ENCODE measurements at regions not wholly inside any gene's neighbourhood (a gene's known extent, or its start where the extent isn't known, plus 50 kb on each side); places are given as distances from the start of the nearest gene placed in this dataset.

GRCh38 chr19:27777242-27777641, 1435.7 kb downstream of the UQCRFS1 start:
- TF ChIP-seq CTCF (IDR thresholded peaks at IDR 0.05) (no peak), POLR2A (IDR thresholded peaks at IDR 0.05) (no peak)
- no peaks in the 10 kb centered on the region for H3K9me3 ChIP-seq
- H3K27ac ChIP-seq = no peak overlapping the region
- DNase-seq (ENCODE audit: extremely low spot score in 2 of 2) = no peak
- intact Hi-C loops (cut with DNase I) = no loop called here
- no peaks in the 10 kb centered on the region for H3K27me3 ChIP-seq
- H3K4me3 ChIP-seq = no peak overlapping the region
- H3K36me3 ChIP-seq = no peaks in the 10 kb centered on the region
- no peaks in the 10 kb centered on the region for H3K4me1 ChIP-seq

- H3K9me3 ChIP-seq = no peaks in the 10 kb centered on the region
Observed at GRCh38 chr19:27776524-27776923, 1436.4 kb downstream of the UQCRFS1 start.

GRCh38 chr19:27776020-27776419, 1436.9 kb downstream of the UQCRFS1 start:
- TF ChIP-seq POLR2A (IDR thresholded peaks at IDR 0.05) = no peak
- TF ChIP-seq CTCF (IDR thresholded peaks at IDR 0.05) = no peak
- TF ChIP-seq POLR2AphosphoS5 (IDR thresholded peaks at IDR 0.05; ENCODE audit: insufficient read depth in 1 of 2, low read depth in 1 of 2) = no peak
- H3K36me3 ChIP-seq = no peaks in the 10 kb centered on the region
- H3K9me3 ChIP-seq = no peaks in the 10 kb centered on the region
- no peak for DNase-seq (ENCODE audit: extremely low spot score in 2 of 2)
- no peak overlapping the region for H3K27ac ChIP-seq
- intact Hi-C loops (cut with DNase I) = no loop called here
- no peaks in the 10 kb centered on the region for H3K27me3 ChIP-seq
- H3K4me3 ChIP-seq = no peak overlapping the region
- H3K4me1 ChIP-seq = no peaks in the 10 kb centered on the region

More at GRCh38 chr19:27776524-27776923, 1436.4 kb downstream of the UQCRFS1 start:
- Histone ChIP-seq H3K4me3 (no peak overlapping the region), H3K36me3 (no peaks in the 10 kb centered on the region), H3K4me1 (no peaks in the 10 kb centered on the region), H3K27ac (no peak overlapping the region), H3K27me3 (no peaks in the 10 kb centered on the region)
- DNase-seq (ENCODE audit: extremely low spot score in 2 of 2) = no peak
- intact Hi-C loops (cut with DNase I) = no loop called here
- no peak for TF ChIP-seq CTCF (IDR thresholded peaks at IDR 0.05)
- no peak for TF ChIP-seq POLR2AphosphoS5 (IDR thresholded peaks at IDR 0.05; ENCODE audit: insufficient read depth in 1 of 2, low read depth in 1 of 2)
- TF ChIP-seq POLR2A (IDR thresholded peaks at IDR 0.05) = no peak

GRCh38 chr19:27775395-27775794, 1437.6 kb downstream of the UQCRFS1 start:
- H3K9me3 ChIP-seq = no peaks in the 10 kb centered on the region
- H3K27ac ChIP-seq = no peak overlapping the region
- no peak for TF ChIP-seq POLR2A (IDR thresholded peaks at IDR 0.05)
- TF ChIP-seq POLR2AphosphoS5 (IDR thresholded peaks at IDR 0.05; ENCODE audit: insufficient read depth in 1 of 2, low read depth in 1 of 2) = no peak
- no peaks in the 10 kb centered on the region for H3K36me3 ChIP-seq
- no peak for DNase-seq (ENCODE audit: extremely low spot score in 2 of 2)
- no peaks in the 10 kb centered on the region for H3K4me1 ChIP-seq
- no peaks in the 10 kb centered on the region for H3K27me3 ChIP-seq
- intact Hi-C loops (cut with DNase I) = no loop called here
- no peak overlapping the region for H3K4me3 ChIP-seq

- Histone ChIP-seq H3K4me3 (no peak overlapping the region), H3K9me3 (no peaks in the 10 kb centered on the region), H3K27me3 (no peaks in the 10 kb centered on the region), H3K27ac (no peak overlapping the region), H3K4me1 (no peaks in the 10 kb centered on the region), H3K36me3 (no peaks in the 10 kb centered on the region)
- TF ChIP-seq CTCF (IDR thresholded peaks at IDR 0.05) (no peak), POLR2AphosphoS5 (IDR thresholded peaks at IDR 0.05; ENCODE audit: insufficient read depth in 1 of 2, low read depth in 1 of 2) (no peak), POLR2A (IDR thresholded peaks at IDR 0.05) (no peak)
- DNase-seq (ENCODE audit: extremely low spot score in 2 of 2) = no peak
- intact Hi-C loops (cut with DNase I) = no loop called here
Observed at GRCh38 chr19:27774827-27775226, 1438.1 kb downstream of the UQCRFS1 start.

- no peak for DNase-seq (ENCODE audit: extremely low spot score in 2 of 2)
- H3K27me3 ChIP-seq = no peaks in the 10 kb centered on the region
- no peak for TF ChIP-seq POLR2A (IDR thresholded peaks at IDR 0.05)
- no peak for TF ChIP-seq CTCF (IDR thresholded peaks at IDR 0.05)
- no peak for TF ChIP-seq POLR2AphosphoS5 (IDR thresholded peaks at IDR 0.05; ENCODE audit: insufficient read depth in 1 of 2, low read depth in 1 of 2)
- H3K27ac ChIP-seq = no peak overlapping the region
- H3K4me1 ChIP-seq = no peaks in the 10 kb centered on the region
- H3K36me3 ChIP-seq = no peaks in the 10 kb centered on the region
- intact Hi-C loops (cut with DNase I) = no loop called here
- no peaks in the 10 kb centered on the region for H3K9me3 ChIP-seq
- H3K4me3 ChIP-seq = no peak overlapping the region
Observed at GRCh38 chr19:27774337-27774736, 1438.6 kb downstream of the UQCRFS1 start.

Measured in vagina (tissue), 2 donors.